Astrocyte of the cerebellum (primary cell): ENCODE measurements at regions not wholly inside any gene's neighbourhood (a gene's known extent, or its start where the extent isn't known, plus 50 kb on each side); places are given as distances from the start of the nearest gene placed in this dataset.
"Not testable (repeated sequence)": the region's sequence is repeated elsewhere in the genome, so short reads cannot be mapped to it uniquely, and the experiment has no call there.

ENCODE experiments used
- DNase-seq: peaks from one replicate; pipeline ENCODE4 v3.0.0-alpha.2; 2011; ENCODE audit warnings: low read depth
- H3K4me3 ChIP-seq: 2 replicates; pipeline ENCODE4 v1.5.1; 2011; ENCODE audit warnings: mild to moderate bottlenecking, low read depth, low read length, moderate library complexity
- CTCF ChIP-seq: IDR thresholded peaks from 2 replicates; pipeline ENCODE4 v1.5.1; 2012; ENCODE audit warnings: low read length, low read depth, moderate library complexity, mild to moderate bottlenecking; ENCODE audit errors: missing control alignments
- in situ Hi-C: cut with HindIII; loops from 2 replicates; pipeline ENCODE4 v1.10.0; 2017; ENCODE audit warnings: low sequenced_read_pairs

GRCh38 chr3:17823816-17824215 lies 81.4 kb upstream of the TBC1D5 start:
- no peak overlapping the region for H3K4me3 ChIP-seq
- no peak for DNase-seq
- TF ChIP-seq CTCF = no peak
- in situ Hi-C loops = no loop called here

GRCh38 chr3:17823036-17823435 lies 80.6 kb upstream of the TBC1D5 start:
- H3K4me3 ChIP-seq = no peak overlapping the region
- in situ Hi-C loops = no loop called here
- no peak for DNase-seq
- no peak for TF ChIP-seq CTCF

- no peak for DNase-seq
- in situ Hi-C loops = no loop called here
- H3K4me3 ChIP-seq = no peak overlapping the region
- TF ChIP-seq CTCF = no peak
Measured at GRCh38 chr3:17820704-17821103, 78.3 kb upstream of the TBC1D5 start.

- DNase-seq = no peak
- in situ Hi-C loops = no loop called here
- no peak for TF ChIP-seq CTCF
- H3K4me3 ChIP-seq = no peak overlapping the region
Measured at GRCh38 chr3:17820275-17820674, 77.8 kb upstream of the TBC1D5 start.

- DNase-seq, H3K4me3 ChIP-seq, in situ Hi-C loops: not testable (repeated sequence)
Measured at GRCh38 chr3:17817973-17818372, 75.5 kb upstream of the TBC1D5 start.

GRCh38 chr3:17817545-17817944 lies 75.1 kb upstream of the TBC1D5 start:
- in situ Hi-C loops = no loop called here
- TF ChIP-seq CTCF = no peak

GRCh38 chr3:17816839-17817238 lies 74.4 kb upstream of the TBC1D5 start:
- H3K4me3 ChIP-seq, in situ Hi-C loops, DNase-seq: not testable (repeated sequence)

More at GRCh38 chr3:17817545-17817944, 75.1 kb upstream of the TBC1D5 start:
- H3K4me3 ChIP-seq = no peak overlapping the region
- no peak for DNase-seq

- DNase-seq, H3K4me3 ChIP-seq, in situ Hi-C loops: not testable (repeated sequence)
Measured at GRCh38 chr3:17812328-17812727, 69.9 kb upstream of the TBC1D5 start.
